Spinal cord (tissue), 9 donors: ENCODE measurements at regions not wholly inside any gene's neighbourhood (a gene's known extent, or its start where the extent isn't known, plus 50 kb on each side); places are given as distances from the start of the nearest gene placed in this dataset.

Experiments
- DNase-seq, 6 donors: peaks; one replicate each; pipeline versions ENCODE4 v3.0.0 to v3.0.0-alpha.2; 2013 to 2015; ENCODE audit warnings: low spot score in 6 of 6, low read depth in 4 of 6
- H3K27ac ChIP-seq: one replicate; pipeline ENCODE4 v1.5.1; 2013; ENCODE audit warnings: low read depth, low read length, control low read depth
- H3K27me3 ChIP-seq: one replicate; pipeline ENCODE4 v1.6.1; 2013; ENCODE audit warnings: low read length; ENCODE audit not compliant: control insufficient read depth, insufficient read depth
- H3K36me3 ChIP-seq: one replicate; pipeline ENCODE4 v1.6.1; 2013; ENCODE audit warnings: low read length; ENCODE audit not compliant: control insufficient read depth, insufficient read depth
- H3K4me1 ChIP-seq: one replicate; pipeline ENCODE4 v1.6.1; 2013; ENCODE audit warnings: low read length; ENCODE audit not compliant: control insufficient read depth, insufficient read depth
- H3K4me3 ChIP-seq: one replicate; pipeline ENCODE4 v1.5.1; 2013; ENCODE audit warnings: low read depth, low read length, control low read depth
- H3K9me3 ChIP-seq: one replicate; pipeline ENCODE4 v1.6.1; 2013; ENCODE audit warnings: low read length; ENCODE audit not compliant: control insufficient read depth, insufficient read depth
- WGBS: methylation state at CpG from one replicate; pipeline ENCODE4 v1.1.5; 2013; ENCODE audit warnings: missing lambda C conversion rate; ENCODE audit not compliant: insufficient coverage; 5-methylcytosine and 5-hydroxymethylcytosine counted together
- donor health status: healthy.

GRCh38 chr4:41318839-41319530 is 62.3 kb downstream of the UCHL1 start:
- Histone ChIP-seq H3K27ac (no peak overlapping the region), H3K27me3 (no peaks in the 10 kb centered on the region), H3K9me3 (no peaks in the 10 kb centered on the region), H3K4me3 (no peak overlapping the region), H3K36me3 (no peaks in the 10 kb centered on the region), H3K4me1 (no peaks in the 10 kb centered on the region)
- no peak for DNase-seq
- WGBS = 89% methylated on average over 5 of the region's 6 CpGs

GRCh38 chr4:41319553-41319952 is 62.8 kb downstream of the UCHL1 start:
- no peaks in the 10 kb centered on the region for H3K4me1 ChIP-seq
- 95% methylated on average over 4 of the region's 5 CpGs for WGBS
- DNase-seq = no peak
- no peak overlapping the region for H3K4me3 ChIP-seq
- no peaks in the 10 kb centered on the region for H3K9me3 ChIP-seq
- H3K27ac ChIP-seq = no peak overlapping the region
- H3K36me3 ChIP-seq = no peaks in the 10 kb centered on the region
- no peaks in the 10 kb centered on the region for H3K27me3 ChIP-seq

- no peaks in the 10 kb centered on the region for H3K4me1 ChIP-seq
- no peak for DNase-seq
- 100% methylated on average over 1 of the region's 1 CpG for WGBS
- H3K9me3 ChIP-seq = no peaks in the 10 kb centered on the region
- no peak overlapping the region for H3K27ac ChIP-seq
- no peak overlapping the region for H3K4me3 ChIP-seq
- H3K36me3 ChIP-seq = no peaks in the 10 kb centered on the region
- no peaks in the 10 kb centered on the region for H3K27me3 ChIP-seq
These were observed 63.5 kb downstream of the UCHL1 start for GRCh38 chr4:41320278-41320677.

GRCh38 chr4:41320786-41321185 is 64.1 kb downstream of the UCHL1 start:
- Histone ChIP-seq H3K4me1 (no peaks in the 10 kb centered on the region), H3K4me3 (no peak overlapping the region), H3K36me3 (no peaks in the 10 kb centered on the region), H3K27ac (no peak overlapping the region), H3K9me3 (no peaks in the 10 kb centered on the region), H3K27me3 (no peaks in the 10 kb centered on the region)
- no peak for DNase-seq
- no CpG with 5 or more reads among the region's 1 CpG for WGBS

- no peaks in the 10 kb centered on the region for H3K9me3 ChIP-seq
- H3K36me3 ChIP-seq = no peaks in the 10 kb centered on the region
- no peak overlapping the region for H3K27ac ChIP-seq
- H3K27me3 ChIP-seq = no peaks in the 10 kb centered on the region
- DNase-seq = no peak
- H3K4me1 ChIP-seq = no peaks in the 10 kb centered on the region
- no peak overlapping the region for H3K4me3 ChIP-seq
These were observed 64.7 kb downstream of the UCHL1 start for GRCh38 chr4:41321216-41321945.

- Histone ChIP-seq H3K27ac (no peak overlapping the region), H3K27me3 (no peaks in the 10 kb centered on the region), H3K4me1 (no peaks in the 10 kb centered on the region), H3K36me3 (no peaks in the 10 kb centered on the region), H3K9me3 (no peaks in the 10 kb centered on the region), H3K4me3 (no peak overlapping the region)
- 89% methylated on average over 1 of the region's 4 CpGs for WGBS
- DNase-seq = no peak
These were observed 65.9 kb downstream of the UCHL1 start for GRCh38 chr4:41322617-41323016.

- Histone ChIP-seq H3K4me1 (no peaks in the 10 kb centered on the region), H3K36me3 (no peaks in the 10 kb centered on the region), H3K9me3 (no peaks in the 10 kb centered on the region), H3K27ac (no peak overlapping the region), H3K27me3 (no peaks in the 10 kb centered on the region), H3K4me3 (no peak overlapping the region)
- no CpG with 5 or more reads among the region's 1 CpG for WGBS
- DNase-seq = peak in 1 of 6 donors; percentile 43
These were observed 66.5 kb downstream of the UCHL1 start for GRCh38 chr4:41323179-41323578.

GRCh38 chr4:41323706-41324105 is 67.0 kb downstream of the UCHL1 start:
- 100% methylated on average over 2 of the region's 2 CpGs for WGBS
- Histone ChIP-seq H3K9me3 (no peaks in the 10 kb centered on the region), H3K4me3 (no peak overlapping the region), H3K4me1 (no peaks in the 10 kb centered on the region), H3K36me3 (no peaks in the 10 kb centered on the region), H3K27ac (no peak overlapping the region), H3K27me3 (no peaks in the 10 kb centered on the region)
- DNase-seq = no peak

GRCh38 chr4:41324861-41325260 is 68.1 kb downstream of the UCHL1 start:
- no peaks in the 10 kb centered on the region for H3K27me3 ChIP-seq
- no peaks in the 10 kb centered on the region for H3K9me3 ChIP-seq
- H3K36me3 ChIP-seq = no peaks in the 10 kb centered on the region
- WGBS = 90% methylated on average over 1 of the region's 6 CpGs
- H3K4me3 ChIP-seq = no peak overlapping the region
- DNase-seq = no peak
- no peaks in the 10 kb centered on the region for H3K4me1 ChIP-seq
- H3K27ac ChIP-seq = no peak overlapping the region

GRCh38 chr4:41325901-41326300 is 69.2 kb downstream of the UCHL1 start:
- Histone ChIP-seq H3K4me3 (no peak overlapping the region), H3K9me3 (no peaks in the 10 kb centered on the region), H3K27ac (no peak overlapping the region), H3K36me3 (no peaks in the 10 kb centered on the region), H3K4me1 (no peaks in the 10 kb centered on the region), H3K27me3 (no peaks in the 10 kb centered on the region)
- DNase-seq = peak in 1 of 6 donors; percentile 72
